ENCODE measurements at regions not wholly inside any gene's neighbourhood (a gene's known extent, or its start where the extent isn't known, plus 50 kb on each side); places are given as distances from the start of the nearest gene placed in this dataset.
"Not testable (repeated sequence)": the region's sequence is repeated elsewhere in the genome, so short reads cannot be mapped to it uniquely, and the experiment has no call there.

- no peak for DNase-seq (ENCODE audit: low spot score)
- Mint-ChIP-seq H3K27me3 (ENCODE audit: low read depth) (no peaks in the 10 kb centered on the region), H3K9me3 (no peaks in the 10 kb centered on the region), H3K4me3 (no peak overlapping the region), H3K4me1 (ENCODE audit: low read depth) (peaks cover 13% of the 10 kb centered on the region), H3K36me3 (ENCODE audit: low read depth) (peaks cover 3% of the 10 kb centered on the region), H3K27ac (no peak overlapping the region)
Measured at GRCh38 chr1:212155219-212155618, 119.7 kb downstream of the DTL start.

DNA sequence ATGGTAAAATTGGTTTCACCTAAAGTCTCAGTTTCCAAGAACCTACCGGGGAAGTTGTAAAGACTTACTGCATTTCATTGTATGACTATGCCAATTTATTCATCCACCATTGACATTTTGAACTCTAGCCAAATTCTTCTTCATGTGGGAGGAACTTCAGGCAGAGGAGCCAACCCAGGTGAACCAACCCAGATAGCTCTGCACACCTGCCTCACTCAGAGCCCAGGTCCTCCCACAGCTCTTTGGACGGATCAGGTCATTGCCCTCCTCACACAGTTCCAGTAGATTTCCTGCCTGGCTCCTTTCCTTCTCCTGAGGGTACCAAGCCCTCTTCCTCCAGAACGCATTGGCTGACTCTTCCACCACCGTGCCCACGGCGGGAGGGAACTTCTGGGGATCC lies 121.7 kb downstream of the DTL start:
- Mint-ChIP-seq H3K4me3 (no peak overlapping the region), H3K4me1 (ENCODE audit: low read depth) (peaks cover 26% of the 10 kb centered on the region), H3K27ac (no peak overlapping the region), H3K36me3 (ENCODE audit: low read depth) (peaks cover 3% of the 10 kb centered on the region), H3K27me3 (ENCODE audit: low read depth) (no peaks in the 10 kb centered on the region), H3K9me3 (no peaks in the 10 kb centered on the region)
- no peak for DNase-seq (ENCODE audit: low spot score)

DNA sequence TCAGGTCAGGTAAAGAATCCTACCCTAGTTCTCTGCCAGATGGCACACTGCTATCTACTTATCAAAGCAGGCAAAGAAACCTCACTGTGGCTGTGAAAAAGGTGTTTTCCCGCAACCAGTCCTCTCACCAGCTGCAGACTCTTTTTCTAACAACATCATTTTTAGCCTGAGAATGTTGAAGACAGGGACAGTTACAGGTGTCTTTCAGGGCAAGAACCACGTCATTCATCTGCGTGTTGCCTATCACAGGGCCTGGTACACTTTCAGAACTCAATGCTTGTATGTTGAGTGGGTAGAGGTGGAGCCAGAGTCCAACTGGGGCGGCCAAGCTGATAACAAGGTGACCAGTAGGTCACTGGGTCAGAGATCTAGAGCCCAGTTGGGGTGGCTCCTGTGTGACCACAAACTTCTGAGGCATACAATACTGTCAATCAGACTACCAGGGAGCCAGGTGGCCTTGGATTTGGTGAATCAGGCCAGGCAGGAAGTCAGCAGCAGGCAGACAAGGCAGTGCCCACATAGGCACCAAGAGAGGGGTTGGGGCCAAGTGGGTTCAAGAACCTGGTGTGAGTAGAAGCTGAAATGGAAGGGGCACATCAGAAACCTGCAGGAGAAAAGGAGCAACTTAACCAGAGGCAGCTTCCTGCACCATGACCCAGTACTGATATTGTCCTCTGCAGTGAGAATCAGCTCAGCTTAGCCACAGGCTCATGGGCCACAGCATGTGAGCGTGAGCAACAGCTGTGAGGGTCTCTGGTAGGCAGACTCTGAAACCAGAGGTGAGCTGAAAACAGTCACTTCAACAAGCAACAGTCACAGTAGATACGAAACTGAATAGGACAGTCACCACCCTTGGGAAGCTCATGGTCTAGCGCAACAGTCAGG lies 123.6 kb downstream of the DTL start:
- H3K4me3 Mint-ChIP-seq, result no peak overlapping the region
- H3K27me3 Mint-ChIP-seq (ENCODE audit: low read depth), result no peaks in the 10 kb centered on the region
- DNase-seq (ENCODE audit: low spot score), result peak; percentile 10
- H3K36me3 Mint-ChIP-seq (ENCODE audit: low read depth), result peaks cover 3% of the 10 kb centered on the region
- H3K27ac Mint-ChIP-seq, result peak overlapping the region; percentile 45
- peaks cover 29% of the 10 kb centered on the region for H3K4me1 Mint-ChIP-seq (ENCODE audit: low read depth)
- no peaks in the 10 kb centered on the region for H3K9me3 Mint-ChIP-seq

DNA sequence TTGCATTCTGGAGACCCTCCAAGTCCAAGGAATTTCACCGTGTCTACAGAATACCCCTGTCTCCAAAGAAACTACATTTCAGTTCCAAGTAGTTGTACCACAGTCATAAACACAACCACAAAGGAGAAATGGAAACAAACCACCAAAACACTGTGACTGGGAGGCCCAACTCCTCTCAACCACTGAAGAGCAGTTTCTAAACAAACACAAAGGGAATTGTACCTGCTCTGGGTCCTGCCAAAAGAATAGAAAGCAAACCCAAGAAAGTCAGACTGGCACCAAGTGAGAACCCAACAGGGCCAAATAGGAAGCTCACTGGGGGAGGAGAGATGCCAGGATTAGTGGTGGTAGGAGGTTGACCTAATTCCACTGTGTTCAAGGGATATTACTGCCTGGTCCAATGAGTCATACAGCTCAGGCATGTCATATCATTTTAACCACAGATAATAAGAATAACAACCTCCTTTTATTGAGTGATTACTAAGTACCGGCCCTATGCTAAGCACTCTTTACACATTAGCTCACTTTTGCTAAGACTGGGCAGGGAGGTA lies 123.9 kb upstream of the PPP2R5A start:
- Mint-ChIP-seq H3K36me3 (ENCODE audit: low read depth) (peaks cover 3% of the 10 kb centered on the region), H3K4me3 (peak overlapping the region; percentile 3), H3K9me3 (no peaks in the 10 kb centered on the region), H3K27ac (no peak overlapping the region), H3K27me3 (ENCODE audit: low read depth) (no peaks in the 10 kb centered on the region), H3K4me1 (ENCODE audit: low read depth) (peaks cover 29% of the 10 kb centered on the region)
- peak; percentile 45 for DNase-seq (ENCODE audit: low spot score)

DNA sequence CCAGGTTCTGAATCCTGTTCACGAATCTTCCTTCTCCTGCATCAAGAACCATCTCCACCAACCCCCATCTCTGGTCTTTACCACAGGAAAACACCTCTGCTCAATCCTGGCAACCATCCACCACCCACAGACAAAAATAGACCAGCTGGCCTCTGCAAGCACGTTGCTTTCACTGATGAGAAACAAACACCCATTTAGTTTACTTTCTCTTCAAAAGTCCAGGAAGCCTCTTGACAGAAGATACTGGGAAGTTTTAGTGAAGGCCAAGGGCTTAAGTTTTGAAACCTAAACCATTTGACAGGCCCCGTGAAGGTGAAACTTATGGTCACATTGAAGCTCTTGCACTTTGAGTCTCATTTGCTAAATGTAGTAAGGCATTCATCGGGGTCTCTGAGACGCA lies 122.6 kb upstream of the PPP2R5A start:
- H3K27ac Mint-ChIP-seq, result peak overlapping the region; percentile 37
- peak; percentile 30 for DNase-seq (ENCODE audit: low spot score)
- peaks cover 3% of the 10 kb centered on the region for H3K36me3 Mint-ChIP-seq (ENCODE audit: low read depth)
- peaks cover 29% of the 10 kb centered on the region for H3K4me1 Mint-ChIP-seq (ENCODE audit: low read depth)
- H3K9me3 Mint-ChIP-seq, result no peaks in the 10 kb centered on the region
- H3K4me3 Mint-ChIP-seq, result peak overlapping the region; percentile 32
- H3K27me3 Mint-ChIP-seq (ENCODE audit: low read depth), result no peaks in the 10 kb centered on the region

DNA sequence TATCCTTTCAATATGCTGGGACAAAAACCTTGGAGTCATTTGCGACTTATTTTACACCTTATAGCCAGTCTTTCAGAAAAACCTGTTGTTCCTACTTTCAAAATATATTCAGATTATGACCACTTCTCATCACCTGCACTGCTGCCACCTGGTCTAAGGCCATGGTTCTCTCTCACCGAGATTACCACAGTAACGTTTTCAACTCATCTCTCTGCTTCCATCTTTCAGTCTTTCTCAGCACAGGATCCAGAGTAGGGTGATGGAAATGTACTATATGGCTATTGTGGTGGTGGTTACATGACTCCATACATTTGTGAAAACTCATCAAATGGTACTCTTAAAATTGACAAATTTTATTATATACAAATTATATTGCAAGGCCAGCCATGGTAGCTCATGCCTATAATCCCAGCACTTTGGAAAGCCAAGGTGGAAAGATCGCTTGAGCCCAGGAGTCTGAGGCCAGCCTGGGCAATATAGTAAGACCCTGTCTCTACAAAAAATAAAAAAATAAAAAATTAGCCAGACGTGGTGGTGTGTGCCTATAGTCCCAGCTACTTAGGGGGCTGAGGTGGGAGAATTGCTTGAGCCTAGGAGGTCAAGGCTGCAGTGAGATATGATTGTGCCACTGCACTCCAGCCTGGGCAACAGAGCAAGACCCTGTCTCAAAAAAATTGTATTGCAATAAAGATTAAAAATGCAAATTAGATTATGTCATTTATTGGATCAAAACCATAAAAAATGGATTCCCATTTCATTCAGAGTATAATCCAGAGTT lies 120.9 kb upstream of the PPP2R5A start:
- no peaks in the 10 kb centered on the region for H3K9me3 Mint-ChIP-seq
- H3K4me1 Mint-ChIP-seq (ENCODE audit: low read depth), result peaks cover 22% of the 10 kb centered on the region
- no peak overlapping the region for H3K27ac Mint-ChIP-seq
- no peak overlapping the region for H3K4me3 Mint-ChIP-seq
- peaks cover 3% of the 10 kb centered on the region for H3K36me3 Mint-ChIP-seq (ENCODE audit: low read depth)
- no peak for DNase-seq (ENCODE audit: low spot score)
- no peaks in the 10 kb centered on the region for H3K27me3 Mint-ChIP-seq (ENCODE audit: low read depth)

DNA sequence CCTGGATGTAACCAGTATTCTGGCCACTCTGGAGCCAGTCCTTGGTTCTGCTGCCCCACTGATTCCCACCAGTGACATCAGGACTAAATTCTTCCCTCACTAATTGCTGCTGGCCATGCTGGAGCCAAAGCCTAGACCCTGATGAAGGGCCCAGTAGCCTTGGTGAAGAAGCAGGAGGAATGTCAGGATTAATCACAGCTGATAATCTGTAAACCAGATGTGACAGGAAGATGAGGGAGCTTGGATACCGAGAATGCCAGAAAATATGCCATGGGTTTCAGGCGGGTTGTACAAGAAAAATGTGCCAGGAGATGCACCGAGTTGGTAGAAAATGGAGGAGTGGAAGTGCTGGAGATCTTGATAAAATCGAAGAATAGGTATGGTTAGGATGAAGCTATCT lies 119.0 kb upstream of the PPP2R5A start:
- Mint-ChIP-seq H3K9me3 (no peaks in the 10 kb centered on the region), H3K4me3 (no peak overlapping the region), H3K36me3 (ENCODE audit: low read depth) (no peaks in the 10 kb centered on the region), H3K4me1 (ENCODE audit: low read depth) (peaks cover 15% of the 10 kb centered on the region), H3K27me3 (ENCODE audit: low read depth) (no peaks in the 10 kb centered on the region), H3K27ac (no peak overlapping the region)
- no peak for DNase-seq (ENCODE audit: low spot score)

DNA sequence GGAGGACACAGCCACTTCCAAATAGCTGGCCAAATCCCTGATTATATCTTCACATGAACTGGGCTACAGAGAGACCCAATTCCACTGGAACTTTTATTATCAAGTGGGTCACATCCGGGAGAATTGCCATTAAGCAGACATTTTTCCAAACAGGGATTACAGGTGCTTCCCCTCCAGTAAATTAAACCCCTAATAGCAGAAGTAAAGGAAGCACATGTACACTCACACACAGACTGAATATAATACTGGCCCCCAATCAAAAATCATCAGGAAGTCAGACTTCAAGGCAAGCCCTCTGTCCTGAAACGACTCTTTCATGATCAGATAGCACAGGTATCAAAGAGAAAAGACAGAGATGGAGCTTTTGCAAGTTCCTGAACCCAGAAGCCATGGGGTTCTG lies 118.6 kb upstream of the PPP2R5A start:
- H3K36me3 Mint-ChIP-seq (ENCODE audit: low read depth), result no peaks in the 10 kb centered on the region
- no peak overlapping the region for H3K27ac Mint-ChIP-seq
- H3K4me3 Mint-ChIP-seq, result no peak overlapping the region
- no peaks in the 10 kb centered on the region for H3K27me3 Mint-ChIP-seq (ENCODE audit: low read depth)
- DNase-seq (ENCODE audit: low spot score), result no peak
- H3K9me3 Mint-ChIP-seq, result no peaks in the 10 kb centered on the region
- H3K4me1 Mint-ChIP-seq (ENCODE audit: low read depth), result peaks cover 11% of the 10 kb centered on the region

DNA sequence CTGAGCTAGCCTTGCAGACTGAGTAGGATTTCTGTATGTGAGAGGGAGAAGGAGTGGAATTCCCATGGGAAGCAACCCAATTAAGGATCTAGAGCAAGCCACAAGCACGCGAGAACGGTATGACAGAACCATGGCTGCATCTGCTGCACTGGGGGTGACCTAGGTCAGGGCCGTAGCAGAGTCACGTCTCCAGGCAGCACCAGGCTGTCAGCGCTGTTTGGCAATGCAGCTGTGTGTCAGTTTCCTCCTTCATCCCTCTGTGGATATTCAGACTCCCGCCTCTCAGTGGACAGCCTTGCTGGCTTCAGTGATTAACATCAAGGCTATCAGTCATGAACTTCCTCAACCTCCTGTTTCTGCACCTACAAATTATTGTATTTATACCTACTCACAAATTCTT lies 118.1 kb upstream of the PPP2R5A start:
- Mint-ChIP-seq H3K27me3 (ENCODE audit: low read depth) (no peaks in the 10 kb centered on the region), H3K4me3 (no peak overlapping the region), H3K4me1 (ENCODE audit: low read depth) (peaks cover 7% of the 10 kb centered on the region), H3K9me3 (no peaks in the 10 kb centered on the region), H3K36me3 (ENCODE audit: low read depth) (no peaks in the 10 kb centered on the region), H3K27ac (no peak overlapping the region)
- no peak for DNase-seq (ENCODE audit: low spot score)

- Mint-ChIP-seq H3K27ac (no peak overlapping the region), H3K27me3 (ENCODE audit: low read depth) (no peaks in the 10 kb centered on the region), H3K36me3 (ENCODE audit: low read depth) (peaks cover 2% of the 10 kb centered on the region), H3K4me1 (ENCODE audit: low read depth) (peaks cover 3% of the 10 kb centered on the region), H3K9me3 (no peaks in the 10 kb centered on the region), H3K4me3 (no peak overlapping the region)
- DNase-seq (ENCODE audit: low spot score), result no peak
Measured at GRCh38 chr1:212173567-212173966, 111.6 kb upstream of the PPP2R5A start.

DNA sequence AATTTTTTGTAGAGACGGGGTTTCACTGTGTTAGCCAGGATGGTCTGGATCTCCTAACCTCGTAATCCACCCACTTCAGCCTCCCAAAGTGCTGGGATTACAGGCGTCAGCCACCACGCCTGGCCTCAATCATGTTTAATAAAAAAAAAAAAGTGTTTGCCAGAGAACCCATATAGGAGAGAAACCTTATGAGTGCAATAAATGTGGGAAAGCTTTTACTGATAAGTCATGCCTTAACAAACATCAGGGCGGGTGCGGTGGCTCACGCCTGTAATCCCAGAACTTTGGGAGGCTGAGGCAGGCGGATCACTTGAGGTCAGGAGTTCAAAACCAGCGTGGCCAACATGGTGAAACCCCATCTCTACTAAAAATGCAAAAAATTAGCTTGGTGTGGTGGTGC lies 110.9 kb upstream of the PPP2R5A start:
- not testable (repeated sequence) for H3K4me1 Mint-ChIP-seq (ENCODE audit: low read depth); H3K4me3 Mint-ChIP-seq; H3K36me3 Mint-ChIP-seq (ENCODE audit: low read depth); H3K27ac Mint-ChIP-seq; H3K27me3 Mint-ChIP-seq (ENCODE audit: low read depth); DNase-seq (ENCODE audit: low spot score); H3K9me3 Mint-ChIP-seq

GRCh38 chr1:212177542-212177941 lies 107.7 kb upstream of the PPP2R5A start:
- Mint-ChIP-seq H3K27me3 (ENCODE audit: low read depth) (no peaks in the 10 kb centered on the region), H3K4me1 (ENCODE audit: low read depth) (peaks cover 5% of the 10 kb centered on the region), H3K36me3 (ENCODE audit: low read depth) (peaks cover 2% of the 10 kb centered on the region), H3K9me3 (no peaks in the 10 kb centered on the region), H3K4me3 (no peak overlapping the region), H3K27ac (no peak overlapping the region)
- no peak for DNase-seq (ENCODE audit: low spot score)

DNA sequence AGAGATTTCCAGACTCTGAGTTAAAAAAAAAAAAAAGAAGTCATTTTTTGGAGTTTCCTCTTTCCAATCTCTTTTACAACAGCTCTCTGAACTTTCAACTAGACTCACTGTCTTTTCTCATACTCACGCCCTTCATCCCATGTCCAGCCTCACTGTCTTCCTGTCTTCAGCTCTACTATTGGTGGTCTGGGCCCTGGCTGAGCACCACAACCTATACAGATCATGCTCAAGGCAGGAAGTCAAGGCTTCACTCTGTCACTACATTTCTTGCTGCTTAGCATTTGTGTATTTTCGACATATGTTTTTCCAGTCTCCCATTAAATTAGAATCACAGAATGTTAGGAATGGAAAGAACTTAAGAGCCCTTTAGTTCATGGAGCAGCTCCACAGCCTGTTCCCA lies 106.4 kb upstream of the PPP2R5A start:
- H3K4me1 Mint-ChIP-seq (ENCODE audit: low read depth), result peaks cover 5% of the 10 kb centered on the region

DNA sequence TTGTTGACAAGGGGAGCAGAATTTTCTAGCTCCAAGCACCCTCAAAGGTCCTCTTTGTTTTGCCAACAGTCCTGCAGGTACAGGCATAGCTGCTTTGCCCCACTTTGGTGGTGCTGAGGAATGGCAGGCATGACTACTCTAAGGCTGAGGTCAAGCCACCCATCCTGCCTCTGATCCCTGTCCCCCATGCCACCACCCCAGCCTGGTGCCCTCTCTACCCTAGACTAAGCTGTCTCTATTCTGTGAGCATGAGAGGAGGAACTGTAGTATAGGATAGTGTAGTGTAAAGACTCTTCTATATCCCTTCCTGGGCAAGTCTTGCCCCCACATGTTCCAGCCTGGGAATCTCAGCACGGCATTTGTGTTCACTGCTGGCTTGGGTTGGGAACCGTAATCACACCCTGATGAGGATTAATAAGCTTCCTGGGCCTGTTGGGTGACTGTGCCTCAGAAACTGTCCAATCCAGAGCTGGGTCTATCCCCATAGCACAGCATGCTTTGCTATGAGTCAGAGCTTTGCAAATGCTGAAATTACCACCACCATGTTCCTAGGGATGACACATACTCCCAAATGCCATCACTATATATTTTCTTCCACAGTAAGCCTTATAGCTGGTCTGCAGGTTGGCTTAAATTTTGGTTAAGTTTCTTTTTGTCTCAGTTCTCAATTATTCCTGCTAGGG lies 105.7 kb upstream of the PPP2R5A start:
- Mint-ChIP-seq H3K9me3 (no peaks in the 10 kb centered on the region), H3K27me3 (ENCODE audit: low read depth) (no peaks in the 10 kb centered on the region), H3K4me3 (no peak overlapping the region), H3K4me1 (ENCODE audit: low read depth) (peaks cover 6% of the 10 kb centered on the region), H3K36me3 (ENCODE audit: low read depth) (no peaks in the 10 kb centered on the region), H3K27ac (no peak overlapping the region)
- no peak for DNase-seq (ENCODE audit: low spot score)

More for the DNA sequence above, 106.4 kb upstream of the PPP2R5A start:
- Mint-ChIP-seq H3K27me3 (ENCODE audit: low read depth) (no peaks in the 10 kb centered on the region), H3K4me3 (no peak overlapping the region), H3K36me3 (ENCODE audit: low read depth) (peaks cover under 1% of the 10 kb centered on the region), H3K27ac (no peak overlapping the region), H3K9me3 (no peaks in the 10 kb centered on the region)
- no peak for DNase-seq (ENCODE audit: low spot score)
